Stimulated activated CD4-positive, alpha-beta T cell treated with anti-CD3 and anti-CD28 coated beads, Interleukin-1b, Interleukin-23, amount 100 ng/mL, for 48 hours (primary cell): ENCODE measurements at regions not wholly inside any gene's neighbourhood (a gene's known extent, or its start where the extent isn't known, plus 50 kb on each side); places are given as distances from the start of the nearest gene placed in this dataset.
A peak's percentile ranks its signal among the peaks of the same experiment; 100 is the strongest.

Source experiments
- DNase-seq: peaks from one replicate; pipeline ENCODE4 v3.0.0-alpha.2; 2020

DNA sequence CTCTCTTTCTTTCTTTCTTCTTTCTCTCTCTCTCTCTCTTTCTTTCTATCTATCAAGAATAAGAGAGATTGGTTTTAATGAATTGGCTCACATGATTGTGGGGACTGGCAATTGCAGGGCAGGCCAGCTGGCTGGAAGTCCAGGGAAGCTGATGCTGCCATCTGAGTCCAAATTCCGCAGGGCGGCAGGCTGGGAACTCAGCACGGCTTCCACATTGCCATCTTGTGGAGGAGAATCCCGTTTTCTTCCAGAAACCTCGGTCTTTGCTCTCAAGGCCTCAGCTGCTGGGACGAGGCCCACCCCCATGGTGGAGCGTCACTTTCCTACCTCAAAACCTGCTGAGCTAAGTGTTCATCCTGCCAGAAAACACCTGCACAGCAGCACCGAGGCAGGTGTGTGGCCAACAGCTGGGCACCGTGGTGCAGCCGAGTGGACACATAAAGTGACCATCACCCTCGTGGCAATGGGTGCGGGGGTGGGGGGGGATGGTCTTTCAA, 58.8 kb upstream of the SLCO4A1 start:
- no peak for DNase-seq

DNA sequence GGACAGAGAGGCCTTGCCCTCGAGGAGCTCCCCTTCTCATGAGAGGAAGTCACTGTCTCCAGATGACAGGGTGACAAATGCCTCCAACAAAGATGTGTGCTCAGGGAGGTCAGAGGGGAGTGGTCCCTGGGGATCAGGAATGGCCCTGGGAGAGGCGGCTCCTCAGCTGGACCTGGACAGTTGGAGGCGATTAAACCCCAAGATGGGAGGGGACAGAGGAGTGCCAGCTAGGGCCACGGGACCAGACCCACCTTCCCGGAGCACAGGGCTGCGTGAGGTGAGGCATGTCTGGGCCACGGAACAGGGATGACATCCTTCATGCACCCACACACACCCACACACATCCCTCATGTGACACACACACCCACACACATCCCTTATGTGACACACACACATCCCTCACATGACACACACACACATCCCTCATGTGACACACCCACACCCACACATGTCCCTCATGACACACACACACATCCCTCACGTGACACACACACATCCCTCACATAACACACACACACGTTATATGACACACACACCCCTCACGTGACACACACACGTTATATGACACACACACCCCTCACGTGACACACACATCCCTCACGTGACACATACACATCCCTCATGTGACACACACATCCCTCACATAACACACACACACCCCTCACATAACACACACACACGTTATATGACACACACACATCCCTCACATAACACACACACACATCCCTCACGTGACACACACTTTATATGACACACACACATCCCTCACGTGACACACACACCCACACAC, 57.4 kb upstream of the SLCO4A1 start:
- DNase-seq = no peak

DNA sequence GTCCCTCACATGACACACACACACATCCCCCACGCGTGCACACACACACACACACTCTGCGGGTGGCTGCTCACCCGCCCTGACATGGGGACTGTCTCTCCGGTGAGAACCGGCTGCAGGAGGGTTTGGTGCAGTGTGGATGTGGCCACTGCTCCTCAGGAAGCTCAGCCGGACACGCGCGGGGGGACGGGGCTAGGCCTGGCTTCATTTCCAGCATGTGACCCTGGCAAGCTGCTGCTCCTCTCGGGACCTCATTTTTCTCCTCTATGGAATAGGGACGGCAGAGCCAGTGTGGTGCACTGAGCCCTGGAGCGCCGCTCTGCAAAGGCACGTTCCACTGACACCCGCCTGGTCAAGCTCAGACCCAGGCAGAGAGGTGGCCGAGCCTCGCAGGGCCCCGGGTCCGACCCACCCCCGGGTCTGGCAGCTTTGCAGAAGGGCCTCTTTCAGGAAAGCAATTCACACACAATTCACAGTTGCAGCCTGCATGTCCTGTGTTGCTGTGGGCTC, 56.8 kb upstream of the SLCO4A1 start:
- DNase-seq = no peak

DNA sequence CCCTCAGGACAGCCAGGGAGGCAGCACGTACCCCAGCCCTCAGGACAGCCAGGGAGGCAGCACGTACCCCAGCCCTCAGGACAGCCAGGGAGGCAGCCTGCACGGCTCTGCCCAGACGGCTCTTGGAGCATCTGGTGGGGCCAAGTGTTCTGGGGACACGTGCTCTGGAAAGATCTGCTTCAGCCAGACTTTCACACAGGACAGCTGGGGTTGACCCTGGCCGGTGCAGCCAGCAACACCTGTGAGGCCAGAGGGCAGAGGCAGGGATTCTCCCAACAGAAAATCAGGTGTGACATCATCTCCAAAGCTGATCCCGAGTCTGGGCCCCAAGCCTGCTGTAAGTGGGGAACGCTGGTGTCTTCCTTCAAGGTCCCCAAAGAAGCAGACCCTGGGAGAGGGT, 55.5 kb upstream of the SLCO4A1 start:
- no peak for DNase-seq

DNA sequence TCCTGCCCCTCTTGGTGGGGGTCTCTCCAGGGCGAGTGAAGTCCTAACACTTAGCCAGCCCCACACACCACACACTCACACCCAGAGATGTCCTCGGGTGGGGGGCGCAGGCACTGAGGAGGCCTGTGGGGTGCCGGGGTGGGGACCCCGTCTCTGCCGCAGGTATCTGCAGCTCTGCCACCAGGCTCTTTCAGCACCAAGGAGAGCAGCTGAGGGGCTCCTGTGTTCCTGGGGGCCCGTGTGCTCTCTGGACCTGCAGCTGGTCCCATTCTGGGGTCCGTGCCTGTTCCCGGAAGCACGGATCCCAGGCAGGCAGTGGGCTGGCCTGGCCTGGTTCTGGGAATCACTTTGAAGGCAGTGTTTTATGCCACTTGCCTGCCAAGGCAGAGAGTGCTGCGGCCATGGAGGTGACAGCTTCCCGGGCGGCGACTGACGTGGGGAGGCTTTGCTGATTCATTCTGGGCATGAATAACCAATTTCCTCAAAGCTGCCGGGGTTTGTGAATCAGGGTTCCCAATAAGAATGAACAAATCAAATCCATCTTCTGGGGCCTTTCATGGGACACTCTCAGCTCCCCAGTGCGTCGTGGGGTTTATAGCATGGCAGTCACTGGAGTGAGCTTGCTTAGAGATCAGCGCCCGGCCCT, 54.4 kb upstream of the SLCO4A1 start:
- peak; percentile 28 for DNase-seq

DNA sequence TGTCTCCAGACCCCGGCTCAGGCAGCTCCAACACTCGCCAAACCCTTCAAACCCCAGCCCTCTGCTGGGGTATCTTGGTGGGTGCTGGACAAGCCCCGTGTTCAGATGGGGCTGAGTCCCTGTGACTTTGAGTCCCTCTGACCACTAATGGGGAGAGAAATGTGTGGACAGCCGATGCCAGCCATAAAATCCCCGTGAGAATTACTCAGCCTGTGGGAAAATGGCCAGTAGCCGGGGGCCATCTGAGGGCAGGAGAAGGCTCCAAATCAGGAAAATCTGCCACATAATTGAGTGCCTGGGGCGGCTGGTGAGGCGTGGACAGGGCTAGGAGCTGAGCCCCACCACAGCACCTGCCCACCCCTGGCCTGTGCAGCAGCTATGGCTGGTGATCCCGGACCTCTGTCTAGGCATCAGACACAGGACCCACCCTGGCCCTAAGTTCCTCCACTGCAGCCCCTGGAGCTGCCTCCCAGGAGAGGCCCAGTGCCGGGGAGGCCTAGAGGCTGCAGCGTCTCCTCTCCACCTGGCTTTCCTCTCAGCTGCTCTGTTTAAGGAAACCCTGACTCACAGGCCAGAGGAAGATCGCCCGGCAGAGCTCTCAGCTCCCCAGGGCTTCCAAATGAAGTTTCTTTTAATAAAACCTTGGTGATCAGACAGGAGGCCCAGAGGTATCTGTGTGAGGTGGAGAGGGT, 53.7 kb upstream of the SLCO4A1 start:
- no peak for DNase-seq

DNA sequence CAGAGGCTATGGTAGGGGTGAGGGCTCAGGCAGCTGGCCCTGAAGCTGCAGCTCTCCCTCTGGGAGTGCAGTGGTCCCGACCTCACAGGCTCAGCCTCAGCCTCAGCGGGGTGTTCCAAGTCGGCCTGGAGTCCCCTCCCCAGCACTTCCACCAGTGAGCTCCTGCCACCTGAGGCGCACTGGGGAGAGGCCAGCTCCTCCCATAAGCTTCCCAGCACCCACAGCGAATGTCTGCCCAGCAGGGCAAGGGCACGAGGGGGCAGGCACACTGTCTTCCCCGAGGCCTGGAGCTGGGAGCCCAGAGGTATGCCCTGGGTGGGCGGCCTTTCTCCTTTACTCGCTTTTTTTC, 53.2 kb upstream of the SLCO4A1 start:
- DNase-seq = no peak

DNA sequence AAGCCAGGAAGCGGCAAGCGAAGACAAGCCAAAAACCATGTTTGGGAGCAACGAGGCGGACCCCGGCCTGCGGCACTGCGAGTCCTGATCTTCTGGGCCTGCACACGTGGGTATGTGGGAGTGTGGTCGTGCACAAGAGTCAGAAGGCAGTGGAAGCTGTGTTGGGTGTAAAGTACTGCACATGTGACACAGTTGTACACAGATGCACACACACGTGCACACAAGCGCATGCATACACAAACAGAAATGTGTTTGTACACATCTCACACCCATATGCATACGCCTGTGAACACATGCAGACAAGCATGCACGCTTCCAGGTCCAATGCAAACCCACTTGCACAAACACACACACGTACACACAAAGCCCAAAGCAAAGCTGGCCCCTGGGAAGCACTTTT, 52.6 kb upstream of the SLCO4A1 start:
- no peak for DNase-seq

DNA sequence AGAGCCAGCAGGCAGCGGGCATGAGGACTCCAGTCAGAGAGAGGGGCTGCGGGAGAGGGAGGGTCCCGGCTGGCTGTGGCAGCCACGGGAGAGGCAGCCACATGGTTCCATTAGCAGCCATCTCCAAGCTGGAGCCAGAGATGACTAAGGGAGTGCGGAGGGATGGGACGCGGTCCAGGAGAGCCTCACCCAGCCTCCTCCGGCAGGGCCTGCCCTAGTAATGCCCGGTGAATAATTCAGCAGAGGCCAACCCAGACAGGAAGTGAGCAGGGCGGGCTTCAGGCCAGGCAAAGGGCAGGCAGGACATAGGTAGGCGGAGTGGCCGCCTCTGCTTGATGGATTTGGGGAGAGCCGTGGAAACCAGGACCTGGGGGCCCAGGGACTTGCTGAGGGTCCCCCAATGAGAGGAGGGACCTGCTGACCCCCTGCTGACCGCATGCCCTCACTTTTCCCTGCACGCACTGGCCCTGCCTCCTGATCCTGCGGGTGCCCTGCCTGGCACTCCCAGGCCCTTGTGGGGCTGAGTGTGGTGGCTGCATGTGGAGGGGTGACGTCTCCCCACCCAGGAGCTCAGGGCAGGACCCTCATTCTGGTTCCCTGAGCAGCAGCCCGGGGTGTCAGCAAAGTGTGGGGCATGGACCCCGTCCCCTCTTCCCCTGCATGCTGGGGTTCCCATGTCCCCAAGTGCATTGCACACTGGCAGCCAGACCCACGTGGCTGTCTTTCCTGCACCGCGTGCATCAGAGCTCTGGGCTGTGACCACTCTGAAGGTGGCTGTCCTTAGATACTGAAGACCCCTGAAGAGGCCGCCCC, 51.8 kb upstream of the SLCO4A1 start:
- DNase-seq = no peak

DNA sequence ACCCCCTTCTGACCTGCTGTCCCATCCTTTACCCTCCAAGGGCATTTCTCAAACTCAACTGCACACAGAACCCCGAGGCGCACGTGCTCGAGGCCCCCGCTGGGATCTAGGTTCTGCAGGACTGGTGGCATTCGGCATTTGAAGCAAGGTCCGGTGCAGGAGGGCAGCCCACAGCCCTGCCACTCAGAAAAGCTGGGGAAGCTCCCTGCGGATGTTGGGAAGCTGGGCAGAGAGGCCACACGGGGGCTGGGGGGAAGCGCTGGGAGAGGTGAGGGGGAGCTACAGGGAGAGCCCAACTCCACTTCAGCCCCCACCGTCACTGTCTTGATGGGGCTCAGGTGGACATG, 51.2 kb upstream of the SLCO4A1 start:
- no peak for DNase-seq

DNA sequence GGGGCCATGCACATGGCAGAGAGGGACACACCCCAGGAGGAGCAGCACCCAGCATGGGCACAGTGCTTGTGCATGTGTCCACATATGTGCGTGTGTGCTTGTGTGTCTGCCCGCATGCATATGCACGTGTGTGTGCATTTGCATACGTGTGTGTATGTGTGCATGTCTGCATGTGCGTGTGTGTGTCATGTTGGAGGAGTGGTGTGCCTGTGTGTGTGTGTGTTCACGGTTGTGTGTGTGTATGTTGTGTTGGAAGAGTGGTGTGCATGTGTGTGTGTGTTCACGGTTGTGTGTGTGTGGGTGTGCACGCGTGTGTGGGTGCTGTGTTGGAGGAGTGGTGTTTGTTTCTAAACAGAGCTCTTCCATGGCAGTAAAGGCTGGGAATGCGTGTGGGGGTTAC, 50.7 kb upstream of the SLCO4A1 start:
- no peak for DNase-seq
